Neutrophil (primary cell): ENCODE measurements at regions not wholly inside any gene's neighbourhood (a gene's known extent, or its start where the extent isn't known, plus 50 kb on each side); places are given as distances from the start of the nearest gene placed in this dataset.

Source experiments
- H3K27ac ChIP-seq: fragments of 200-600 bp; sonication (generic); 2 replicates; pipeline ENCODE4 v1.5.1; 2016; ENCODE audit warnings: mild to moderate bottlenecking, moderate library complexity
- H3K27me3 ChIP-seq: fragments of 200-600 bp; sonication (generic); 2 replicates; pipeline ENCODE4 v1.6.0; 2016; ENCODE audit warnings: mild to moderate bottlenecking
- H3K36me3 ChIP-seq: fragments of 200-600 bp; sonication (generic); 2 replicates; pipeline ENCODE4 v1.5.1; 2017
- H3K4me1 ChIP-seq, 2 experiments: fragments of 200-600 bp in 1 of 2; sonication (generic) in 1 of 2; 1 replicate in 1 of 2; 2 replicates in 1 of 2; pipeline versions ENCODE4 v1.5.1 to v1.6.1; 2013 to 2016; ENCODE audit warnings: low read depth in 1 of 2, low read length in 1 of 2, mild to moderate bottlenecking in 1 of 2, moderate library complexity in 1 of 2; ENCODE audit not compliant: control insufficient read depth in 1 of 2, insufficient read depth in 1 of 2
- H3K4me3 ChIP-seq, 2 experiments: fragments of 200-600 bp in 1 of 2; sonication (generic) in 1 of 2; 1 replicate in 1 of 2; 2 replicates in 1 of 2; pipeline ENCODE4 v1.5.1; 2013 to 2016; ENCODE audit warnings: low read depth in 1 of 2, low read length in 1 of 2, mild to moderate bottlenecking in 1 of 2, moderate library complexity in 1 of 2
- H3K9me3 ChIP-seq: fragments of 200-600 bp; sonication (generic); 2 replicates; pipeline ENCODE4 v1.5.1; 2016
- CTCF ChIP-seq: fragments of 200-600 bp; sonication (generic); IDR thresholded peaks from 2 replicates; pipeline ENCODE4 v1.5.1; 2016; ENCODE audit warnings: antibody characterized with exemption

GRCh38 chr4:151865312-151865711 is 104.5 kb upstream of the GATB start:
- Histone ChIP-seq H3K27me3 (peaks cover 4% of the 10 kb centered on the region), H3K9me3 (no peaks in the 10 kb centered on the region), H3K36me3 (no peaks in the 10 kb centered on the region), H3K4me1 (peaks cover 30 to 34% of the 10 kb centered on the region in 2 experiments), H3K4me3 (no peak overlapping the region), H3K27ac (peak overlapping the region; percentile 68)
- TF ChIP-seq CTCF: no peak

- peaks cover 14% of the 10 kb centered on the region for H3K27me3 ChIP-seq
- no peaks in the 10 kb centered on the region for H3K36me3 ChIP-seq
- no peak overlapping the region for H3K4me3 ChIP-seq
- no peaks in the 10 kb centered on the region for H3K9me3 ChIP-seq
- TF ChIP-seq CTCF: no peak
- no peak overlapping the region for H3K27ac ChIP-seq
- H3K4me1 ChIP-seq: peaks cover 30 to 34% of the 10 kb centered on the region in 2 experiments
These were observed 103.3 kb upstream of the GATB start for GRCh38 chr4:151864068-151864467.

GRCh38 chr4:151862766-151863165 is 102.0 kb upstream of the GATB start:
- Histone ChIP-seq H3K4me1 (peaks cover 30 to 31% of the 10 kb centered on the region in 2 experiments), H3K4me3 (no peak overlapping the region), H3K27ac (no peak overlapping the region), H3K27me3 (peaks cover 27% of the 10 kb centered on the region), H3K9me3 (no peaks in the 10 kb centered on the region), H3K36me3 (no peaks in the 10 kb centered on the region)
- no peak for TF ChIP-seq CTCF

- no peak overlapping the region for H3K4me3 ChIP-seq
- no peaks in the 10 kb centered on the region for H3K36me3 ChIP-seq
- H3K4me1 ChIP-seq: peaks cover 10% of the 10 kb centered on the region in 2 experiments
- peaks cover 31% of the 10 kb centered on the region for H3K27me3 ChIP-seq
- H3K27ac ChIP-seq: no peak overlapping the region
- TF ChIP-seq CTCF: no peak
- H3K9me3 ChIP-seq: no peaks in the 10 kb centered on the region
These were observed 99.8 kb upstream of the GATB start for GRCh38 chr4:151860561-151861093.

GRCh38 chr4:151859641-151860040 is 98.8 kb upstream of the GATB start:
- no peak for TF ChIP-seq CTCF
- Histone ChIP-seq H3K27ac (no peak overlapping the region), H3K4me1 (peaks cover 0 to under 1% of the 10 kb centered on the region in 2 experiments), H3K9me3 (no peaks in the 10 kb centered on the region), H3K27me3 (peaks cover 31% of the 10 kb centered on the region), H3K4me3 (no peak overlapping the region), H3K36me3 (no peaks in the 10 kb centered on the region)
